Erythroblast (primary cell): ENCODE measurements at regions not wholly inside any gene's neighbourhood (a gene's known extent, or its start where the extent isn't known, plus 50 kb on each side); places are given as distances from the start of the nearest gene placed in this dataset.

Experiments used
- GATA1 ChIP-seq: IDR thresholded peaks from 2 replicates; pipeline ENCODE4 v1.6.1; 2011; ENCODE audit warnings: low read depth, mild to moderate bottlenecking, control low read depth, low read length, moderate library complexity
- POLR2A ChIP-seq: IDR thresholded peaks from 2 replicates; pipeline ENCODE4 v1.6.1; 2011; ENCODE audit warnings: mild to moderate bottlenecking, low read length

- no peak for TF ChIP-seq GATA1
- TF ChIP-seq POLR2A: no peak
These were observed 81.9 kb downstream of the BUB3 start for GRCh38 chr10:123236126-123236525.
